GM23338 (cell line): ENCODE measurements at regions not wholly inside any gene's neighbourhood (a gene's known extent, or its start where the extent isn't known, plus 50 kb on each side); places are given as distances from the start of the nearest gene placed in this dataset.

Experiments
- ATAC-seq: fragments of 200-7000 bp; cut with Tn5 transposase; 3 replicates; pipeline ENCODE4 v1.9.1; 2020
- DNase-seq: peaks from one replicate; pipeline ENCODE4 v3.0.0-alpha.2; 2015; ENCODE audit warnings: low spot score
- H2AFZ ChIP-seq: fragments of 200-600 bp; sonication (generic); 2 replicates; pipeline ENCODE4 v1.8.0; 2016; ENCODE audit warnings: antibody characterized with exemption, mild to moderate bottlenecking, moderate library complexity
- H3F3A ChIP-seq: fragments of 200-600 bp; sonication (generic); replicated peaks from 2 replicates; pipeline ENCODE4 v1.8.0; 2017; ENCODE audit warnings: antibody characterized with exemption, mixed run types, low read depth
- H3K27ac ChIP-seq: fragments of 200-600 bp; sonication (generic); 2 replicates; pipeline ENCODE4 v1.6.1; 2016; ENCODE audit warnings: low read depth
- H3K27me3 ChIP-seq: fragments of 200-600 bp; sonication (generic); 2 replicates; pipeline ENCODE4 v1.8.0; 2016; ENCODE audit warnings: mild to moderate bottlenecking, mixed run types, moderate library complexity; ENCODE audit not compliant: insufficient read depth
- H3K36me3 ChIP-seq: fragments of 200-600 bp; sonication (generic); 2 replicates; pipeline ENCODE4 v1.8.0; 2016; ENCODE audit warnings: mild to moderate bottlenecking; ENCODE audit not compliant: insufficient read depth
- H3K4me1 ChIP-seq: fragments of 200-600 bp; sonication (generic); 2 replicates; pipeline ENCODE4 v1.8.0; 2016; ENCODE audit warnings: mild to moderate bottlenecking, moderate library complexity; ENCODE audit not compliant: insufficient read depth
- H3K4me2 ChIP-seq: fragments of 200-600 bp; sonication (generic); 2 replicates; pipeline ENCODE4 v1.7.1; 2017; ENCODE audit warnings: mixed run types
- H3K4me3 ChIP-seq: fragments of 200-600 bp; sonication (generic); 2 replicates; pipeline ENCODE4 v1.6.1; 2016; ENCODE audit warnings: mixed run types
- H3K79me2 ChIP-seq: fragments of 200-600 bp; sonication (generic); replicated peaks from 2 replicates; pipeline ENCODE4 v1.8.0; 2017; ENCODE audit warnings: mild to moderate bottlenecking; ENCODE audit not compliant: insufficient read depth
- H3K9me2 ChIP-seq: fragments of 200-600 bp; sonication (generic); 2 replicates; pipeline ENCODE4 v1.8.0; 2017; ENCODE audit not compliant: insufficient read depth
- H4K20me1 ChIP-seq: fragments of 200-600 bp; sonication (generic); replicated peaks from 2 replicates; pipeline ENCODE4 v1.8.0; 2017; ENCODE audit warnings: mild to moderate bottlenecking; ENCODE audit not compliant: insufficient read depth
- H3K27ac Mint-ChIP-seq: 2 replicates; pipeline ENCODE4 v1.8.0; 2020; ENCODE audit warnings: inconsistent platforms, mild to moderate bottlenecking, moderate library complexity, mixed read lengths
- H3K27me3 Mint-ChIP-seq: 3 replicates; pipeline ENCODE4 v1.8.0; 2022; ENCODE audit warnings: low read depth, mild to moderate bottlenecking, moderate library complexity, mixed read lengths, inconsistent platforms; ENCODE audit not compliant: insufficient read depth, poor library complexity
- H3K36me3 Mint-ChIP-seq: 3 replicates; pipeline ENCODE4 v1.8.0; 2021; ENCODE audit warnings: low read depth, mild to moderate bottlenecking, inconsistent platforms, moderate library complexity, mixed read lengths
- H3K4me1 Mint-ChIP-seq: 3 replicates; pipeline ENCODE4 v1.8.0; 2020; ENCODE audit warnings: mild to moderate bottlenecking, inconsistent platforms, mixed read lengths
- H3K4me3 Mint-ChIP-seq: 3 replicates; pipeline ENCODE4 v1.8.0; 2021; ENCODE audit warnings: moderate library complexity, mild to moderate bottlenecking, inconsistent platforms, mixed read lengths
- H3K9me3 Mint-ChIP-seq: 3 replicates; pipeline ENCODE4 v1.8.0; 2020; ENCODE audit warnings: moderate library complexity, mild to moderate bottlenecking, inconsistent platforms, mixed read lengths
- CREB1 ChIP-seq: fragments of 250-450 bp; sonication (Bioruptor Pico); IDR thresholded peaks from 2 replicates; pipeline ENCODE4 v1.5.0; 2020; ENCODE audit warnings: low read depth, mild to moderate bottlenecking, moderate library complexity
- CTCF ChIP-seq, 2 experiments: fragments of 200-600 bp in 1 of 2; sonication (generic) in 1 of 2; conservative IDR thresholded peaks; 2 replicates each; pipeline versions ENCODE4 v1.5.1 to v1.6.1; 2016 to 2017; ENCODE audit warnings: antibody characterized with exemption in 2 of 2, low read depth in 2 of 2, mild to moderate bottlenecking in 2 of 2, moderate library complexity in 1 of 2
- EZH2 ChIP-seq: fragments of 200-600 bp; sonication (generic); IDR thresholded peaks from one replicate; pipeline ENCODE4 v1.8.0; 2017; ENCODE audit warnings: antibody characterized with exemption, mild to moderate bottlenecking, low read depth; ENCODE audit not compliant: unreplicated experiment
- EZH2phosphoT487 ChIP-seq: fragments of 200-600 bp; sonication (generic); IDR thresholded peaks from one replicate; pipeline ENCODE4 v1.8.1; 2018; ENCODE audit warnings: antibody characterized with exemption; ENCODE audit not compliant: unreplicated experiment
- JUNB ChIP-seq: IDR thresholded peaks from one replicate; pipeline ENCODE4 v1.6.1; 2016; ENCODE audit warnings: antibody characterized with exemption; ENCODE audit not compliant: unreplicated experiment
- POLR2AphosphoS5 ChIP-seq: IDR thresholded peaks from 2 replicates; pipeline ENCODE4 v1.6.1; 2016; ENCODE audit warnings: antibody characterized with exemption, low read depth
- STAT1 ChIP-seq: IDR thresholded peaks from one replicate; pipeline ENCODE4 v1.6.1; 2016; ENCODE audit warnings: antibody characterized with exemption; ENCODE audit not compliant: unreplicated experiment
- ZNF114 ChIP-seq: fragments of 250-450 bp; sonication (Bioruptor Pico); IDR thresholded peaks from 2 replicates; pipeline ENCODE4 v1.5.0; 2020; ENCODE audit warnings: mild to moderate bottlenecking, moderate library complexity
- ZNF331 ChIP-seq: fragments of 250-450 bp; sonication (Bioruptor Pico); IDR thresholded peaks from 2 replicates; pipeline ENCODE4 v1.5.0; 2020; ENCODE audit warnings: low read depth, mild to moderate bottlenecking, moderate library complexity
- TF ChIP-seq, protein P1 (sequence below): IDR thresholded peaks from one replicate; pipeline ENCODE4 v1.6.1; 2018; ENCODE audit warnings: antibody characterized with exemption; ENCODE audit not compliant: unreplicated experiment
- TF ChIP-seq, protein P2 (sequence below): fragments of 250-450 bp; sonication (Bioruptor Pico); IDR thresholded peaks from 2 replicates; pipeline ENCODE4 v1.5.0; 2020; ENCODE audit warnings: mild to moderate bottlenecking, moderate library complexity

GRCh38 chr17:55625521-55625920, 97.1 kb downstream of the TMEM100 start (continued):
- TF ChIP-seq, protein P1, sequence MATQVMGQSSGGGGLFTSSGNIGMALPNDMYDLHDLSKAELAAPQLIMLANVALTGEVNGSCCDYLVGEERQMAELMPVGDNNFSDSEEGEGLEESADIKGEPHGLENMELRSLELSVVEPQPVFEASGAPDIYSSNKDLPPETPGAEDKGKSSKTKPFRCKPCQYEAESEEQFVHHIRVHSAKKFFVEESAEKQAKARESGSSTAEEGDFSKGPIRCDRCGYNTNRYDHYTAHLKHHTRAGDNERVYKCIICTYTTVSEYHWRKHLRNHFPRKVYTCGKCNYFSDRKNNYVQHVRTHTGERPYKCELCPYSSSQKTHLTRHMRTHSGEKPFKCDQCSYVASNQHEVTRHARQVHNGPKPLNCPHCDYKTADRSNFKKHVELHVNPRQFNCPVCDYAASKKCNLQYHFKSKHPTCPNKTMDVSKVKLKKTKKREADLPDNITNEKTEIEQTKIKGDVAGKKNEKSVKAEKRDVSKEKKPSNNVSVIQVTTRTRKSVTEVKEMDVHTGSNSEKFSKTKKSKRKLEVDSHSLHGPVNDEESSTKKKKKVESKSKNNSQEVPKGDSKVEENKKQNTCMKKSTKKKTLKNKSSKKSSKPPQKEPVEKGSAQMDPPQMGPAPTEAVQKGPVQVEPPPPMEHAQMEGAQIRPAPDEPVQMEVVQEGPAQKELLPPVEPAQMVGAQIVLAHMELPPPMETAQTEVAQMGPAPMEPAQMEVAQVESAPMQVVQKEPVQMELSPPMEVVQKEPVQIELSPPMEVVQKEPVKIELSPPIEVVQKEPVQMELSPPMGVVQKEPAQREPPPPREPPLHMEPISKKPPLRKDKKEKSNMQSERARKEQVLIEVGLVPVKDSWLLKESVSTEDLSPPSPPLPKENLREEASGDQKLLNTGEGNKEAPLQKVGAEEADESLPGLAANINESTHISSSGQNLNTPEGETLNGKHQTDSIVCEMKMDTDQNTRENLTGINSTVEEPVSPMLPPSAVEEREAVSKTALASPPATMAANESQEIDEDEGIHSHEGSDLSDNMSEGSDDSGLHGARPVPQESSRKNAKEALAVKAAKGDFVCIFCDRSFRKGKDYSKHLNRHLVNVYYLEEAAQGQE = no peak
- TF ChIP-seq EZH2phosphoT487 (no peak), EZH2 (no peak), POLR2AphosphoS5 (no peak), CREB1 (CRISPR knock-in tag) (no peak), ZNF114 (CRISPR knock-in tag) (no peak), JUNB (no peak), STAT1 (no peak), ZNF331 (no peak), CTCF (conservative IDR thresholded peaks at IDR 0.05; ENCODE audit: low read depth in 2 of 2) (no peak)

GRCh38 chr17:55624772-55625433, 97.8 kb downstream of the TMEM100 start:
- peaks cover 1% of the 10 kb centered on the region; the same call in 1 of the 2 replicates for H3K4me1 ChIP-seq
- DNase-seq = no peak
- no peak overlapping the region for H3K27ac Mint-ChIP-seq
- no peaks in the 10 kb centered on the region for H3K27me3 ChIP-seq
- peaks cover 11% of the 10 kb centered on the region; the same call in 1 of the 2 replicates for H3K9me2 ChIP-seq
- peaks cover 2% of the 10 kb centered on the region for H3K27me3 Mint-ChIP-seq
- H3K4me2 ChIP-seq = no peak overlapping the region
- peaks cover 5% of the 10 kb centered on the region; the same call in 1 of the 3 replicates for H3K9me3 Mint-ChIP-seq
- no peaks in the 10 kb centered on the region for H3K36me3 Mint-ChIP-seq
- H3K27ac ChIP-seq = no peak overlapping the region
- no peak for ATAC-seq
- H2AFZ ChIP-seq = no peak overlapping the region
- H3K4me1 Mint-ChIP-seq = peaks cover 3% of the 10 kb centered on the region
- H3K4me3 Mint-ChIP-seq = no peak overlapping the region
- no peaks in the 10 kb centered on the region for H3K36me3 ChIP-seq
- H4K20me1 ChIP-seq = no peaks in the 10 kb centered on the region; the same call in 1 of the 2 replicates
- H3F3A ChIP-seq = no peaks in the 10 kb centered on the region
- H3K79me2 ChIP-seq = no peaks in the 10 kb centered on the region
- no peak overlapping the region for H3K4me3 ChIP-seq
- TF ChIP-seq, protein P2, sequence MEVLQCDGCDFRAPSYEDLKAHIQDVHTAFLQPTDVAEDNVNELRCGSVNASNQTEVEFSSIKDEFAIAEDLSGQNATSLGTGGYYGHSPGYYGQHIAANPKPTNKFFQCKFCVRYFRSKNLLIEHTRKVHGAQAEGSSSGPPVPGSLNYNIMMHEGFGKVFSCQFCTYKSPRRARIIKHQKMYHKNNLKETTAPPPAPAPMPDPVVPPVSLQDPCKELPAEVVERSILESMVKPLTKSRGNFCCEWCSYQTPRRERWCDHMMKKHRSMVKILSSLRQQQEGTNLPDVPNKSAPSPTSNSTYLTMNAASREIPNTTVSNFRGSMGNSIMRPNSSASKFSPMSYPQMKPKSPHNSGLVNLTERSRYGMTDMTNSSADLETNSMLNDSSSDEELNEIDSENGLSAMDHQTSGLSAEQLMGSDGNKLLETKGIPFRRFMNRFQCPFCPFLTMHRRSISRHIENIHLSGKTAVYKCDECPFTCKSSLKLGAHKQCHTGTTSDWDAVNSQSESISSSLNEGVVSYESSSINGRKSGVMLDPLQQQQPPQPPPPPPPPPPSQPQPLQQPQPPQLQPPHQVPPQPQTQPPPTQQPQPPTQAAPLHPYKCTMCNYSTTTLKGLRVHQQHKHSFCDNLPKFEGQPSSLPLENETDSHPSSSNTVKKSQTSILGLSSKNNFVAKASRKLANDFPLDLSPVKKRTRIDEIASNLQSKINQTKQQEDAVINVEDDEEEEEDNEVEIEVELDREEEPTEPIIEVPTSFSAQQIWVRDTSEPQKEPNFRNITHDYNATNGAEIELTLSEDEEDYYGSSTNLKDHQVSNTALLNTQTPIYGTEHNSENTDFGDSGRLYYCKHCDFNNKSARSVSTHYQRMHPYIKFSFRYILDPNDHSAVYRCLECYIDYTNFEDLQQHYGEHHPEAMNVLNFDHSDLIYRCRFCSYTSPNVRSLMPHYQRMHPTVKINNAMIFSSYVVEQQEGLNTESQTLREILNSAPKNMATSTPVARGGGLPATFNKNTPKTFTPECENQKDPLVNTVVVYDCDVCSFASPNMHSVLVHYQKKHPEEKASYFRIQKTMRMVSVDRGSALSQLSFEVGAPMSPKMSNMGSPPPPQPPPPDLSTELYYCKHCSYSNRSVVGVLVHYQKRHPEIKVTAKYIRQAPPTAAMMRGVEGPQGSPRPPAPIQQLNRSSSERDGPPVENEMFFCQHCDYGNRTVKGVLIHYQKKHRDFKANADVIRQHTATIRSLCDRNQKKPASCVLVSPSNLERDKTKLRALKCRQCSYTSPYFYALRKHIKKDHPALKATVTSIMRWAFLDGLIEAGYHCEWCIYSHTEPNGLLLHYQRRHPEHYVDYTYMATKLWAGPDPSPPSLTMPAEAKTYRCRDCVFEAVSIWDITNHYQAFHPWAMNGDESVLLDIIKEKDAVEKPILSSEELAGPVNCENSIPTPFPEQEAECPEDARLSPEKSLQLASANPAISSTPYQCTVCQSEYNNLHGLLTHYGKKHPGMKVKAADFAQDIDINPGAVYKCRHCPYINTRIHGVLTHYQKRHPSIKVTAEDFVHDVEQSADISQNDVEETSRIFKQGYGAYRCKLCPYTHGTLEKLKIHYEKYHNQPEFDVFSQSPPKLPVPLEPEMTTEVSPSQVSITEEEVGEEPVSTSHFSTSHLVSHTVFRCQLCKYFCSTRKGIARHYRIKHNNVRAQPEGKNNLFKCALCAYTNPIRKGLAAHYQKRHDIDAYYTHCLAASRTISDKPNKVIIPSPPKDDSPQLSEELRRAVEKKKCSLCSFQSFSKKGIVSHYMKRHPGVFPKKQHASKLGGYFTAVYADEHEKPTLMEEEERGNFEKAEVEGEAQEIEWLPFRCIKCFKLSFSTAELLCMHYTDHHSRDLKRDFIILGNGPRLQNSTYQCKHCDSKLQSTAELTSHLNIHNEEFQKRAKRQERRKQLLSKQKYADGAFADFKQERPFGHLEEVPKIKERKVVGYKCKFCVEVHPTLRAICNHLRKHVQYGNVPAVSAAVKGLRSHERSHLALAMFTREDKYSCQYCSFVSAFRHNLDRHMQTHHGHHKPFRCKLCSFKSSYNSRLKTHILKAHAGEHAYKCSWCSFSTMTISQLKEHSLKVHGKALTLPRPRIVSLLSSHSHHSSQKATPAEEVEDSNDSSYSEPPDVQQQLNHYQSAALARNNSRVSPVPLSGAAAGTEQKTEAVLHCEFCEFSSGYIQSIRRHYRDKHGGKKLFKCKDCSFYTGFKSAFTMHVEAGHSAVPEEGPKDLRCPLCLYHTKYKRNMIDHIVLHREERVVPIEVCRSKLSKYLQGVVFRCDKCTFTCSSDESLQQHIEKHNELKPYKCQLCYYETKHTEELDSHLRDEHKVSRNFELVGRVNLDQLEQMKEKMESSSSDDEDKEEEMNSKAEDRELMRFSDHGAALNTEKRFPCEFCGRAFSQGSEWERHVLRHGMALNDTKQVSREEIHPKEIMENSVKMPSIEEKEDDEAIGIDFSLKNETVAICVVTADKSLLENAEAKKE (CRISPR knock-in tag) = no peak
- TF ChIP-seq EZH2 (no peak), CTCF (conservative IDR thresholded peaks at IDR 0.05; ENCODE audit: low read depth in 2 of 2) (no peak), STAT1 (no peak), ZNF114 (CRISPR knock-in tag) (no peak)
